DMS53 treated with DMSO at 0.1 percent for 48 hours (cell line): ENCODE measurements at regions not wholly inside any gene's neighbourhood (a gene's known extent, or its start where the extent isn't known, plus 50 kb on each side); places are given as distances from the start of the nearest gene placed in this dataset.
A peak's percentile ranks its signal among the peaks of the same experiment; 100 is the strongest.

Experiments
- DNase-seq: peaks from one replicate; lab custom pipeline; 2025; ENCODE audit not compliant: unreplicated experiment; lab: John Stamatoyannopoulos, UW

DNA sequence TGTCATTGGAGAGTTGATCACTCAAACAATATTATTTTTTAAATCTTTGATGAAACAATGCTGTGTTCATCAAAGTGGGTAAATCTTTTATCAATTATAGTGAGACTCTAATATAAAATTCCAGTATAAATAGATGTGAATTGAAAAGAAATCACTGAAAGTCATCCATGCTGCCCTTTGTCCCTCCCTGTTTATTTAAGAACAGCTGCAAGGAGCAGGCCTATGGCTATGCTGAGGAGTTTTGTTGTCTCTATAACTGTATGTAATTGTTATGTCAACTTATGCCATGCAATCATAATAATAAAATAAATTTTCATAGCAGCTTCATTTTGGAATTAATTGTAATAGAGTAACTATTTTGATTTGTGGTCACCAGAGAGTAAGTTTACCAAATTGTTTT lies 1272.4 kb upstream of the ADGRL4 start:
- DNase-seq, result peak; percentile 20

DNA sequence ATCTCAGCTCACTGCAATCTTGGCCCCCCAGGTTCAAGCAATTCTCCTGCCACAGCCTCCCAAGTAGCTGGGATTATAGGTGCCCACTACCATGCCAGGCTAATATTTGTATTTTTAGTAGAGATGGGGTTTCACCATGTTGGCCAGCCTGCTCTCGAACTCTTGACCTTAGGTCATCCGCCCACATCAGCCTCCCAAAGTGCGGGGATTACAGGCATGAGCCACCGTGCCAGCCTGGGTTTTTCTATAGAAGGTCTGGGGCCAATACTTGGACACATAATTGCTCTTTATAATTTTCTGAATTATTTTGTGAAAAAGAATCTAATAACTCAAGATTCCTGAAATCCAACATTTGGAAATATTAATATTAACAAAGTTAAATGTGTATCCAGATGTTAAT lies 1267.7 kb upstream of the ADGRL4 start:
- DNase-seq, result no peak

DNA sequence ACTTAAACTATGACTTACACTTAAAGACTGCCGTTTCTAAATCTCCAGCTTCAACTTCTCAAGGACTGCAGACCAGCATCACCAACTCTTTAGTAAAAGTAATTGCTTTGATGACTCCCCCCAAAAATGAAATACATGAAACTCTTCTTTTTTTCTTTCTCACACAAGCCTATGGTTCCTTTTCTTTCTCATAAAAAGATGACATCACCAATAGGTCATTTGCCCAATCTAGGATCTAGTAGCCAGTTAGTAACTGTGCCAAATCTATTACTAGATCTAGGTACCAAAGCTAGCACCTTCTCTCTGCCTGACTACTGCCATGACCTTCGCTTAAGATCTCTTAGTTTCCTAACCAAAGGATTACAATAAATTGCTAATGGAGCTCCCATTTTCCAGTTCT lies 1266.0 kb upstream of the ADGRL4 start:
- DNase-seq, result no peak

DNA sequence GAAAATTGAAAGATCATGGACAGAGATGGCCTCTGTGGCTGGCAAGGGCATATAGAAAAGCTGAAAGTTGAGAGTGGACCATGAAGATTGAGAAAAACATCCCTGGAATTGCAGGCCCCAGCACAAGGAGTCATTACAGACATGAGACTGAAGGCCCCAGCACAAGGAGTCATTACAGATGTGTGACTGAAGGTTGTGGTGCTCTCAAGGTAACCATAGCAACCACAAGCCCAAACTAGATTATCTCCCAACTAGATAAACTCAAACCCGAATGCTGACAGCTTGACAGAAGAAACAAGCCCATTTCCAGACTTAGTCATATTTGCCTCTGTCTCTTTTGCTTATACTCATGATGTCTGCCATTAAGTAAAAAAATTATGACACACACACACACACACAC lies 1252.1 kb upstream of the ADGRL4 start:
- DNase-seq, result no peak

DNA sequence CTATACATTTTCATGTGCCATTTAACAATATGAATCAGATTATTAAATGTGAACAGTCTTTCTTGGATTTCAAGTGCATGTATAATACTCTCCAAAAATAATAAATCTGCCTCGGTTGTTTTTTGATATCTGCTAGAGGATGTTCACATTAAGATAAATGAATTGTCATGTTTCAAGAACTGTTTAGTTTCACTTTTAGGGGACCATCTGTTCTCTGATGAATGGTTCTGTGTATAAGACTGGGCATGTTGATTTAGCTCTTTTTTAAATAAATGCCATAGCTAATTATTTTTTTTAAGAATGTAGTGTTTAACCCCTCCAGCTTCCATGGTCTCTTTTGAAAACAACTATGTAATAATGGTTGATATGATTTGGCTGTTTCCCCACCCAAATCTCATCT lies 1245.1 kb upstream of the ADGRL4 start:
- no peak for DNase-seq

DNA sequence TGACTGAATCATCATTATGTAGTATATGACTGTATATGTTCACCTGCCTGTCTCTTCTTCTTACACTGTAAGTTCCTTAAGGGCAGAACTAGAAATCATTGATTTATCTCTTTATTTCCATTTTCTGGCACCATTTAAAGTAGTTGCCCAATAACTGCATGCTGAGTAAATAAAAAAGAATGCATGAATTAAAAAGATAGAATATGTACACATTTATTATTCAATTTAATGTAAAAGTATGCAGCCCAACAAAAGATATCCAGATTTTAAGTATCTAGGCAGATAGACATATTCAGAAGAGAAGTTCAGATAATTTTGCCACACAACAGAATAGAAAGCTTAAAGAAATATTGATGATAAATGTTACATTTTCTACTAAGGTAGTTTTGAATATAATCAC lies 1244.6 kb upstream of the ADGRL4 start:
- DNase-seq, result no peak

DNA sequence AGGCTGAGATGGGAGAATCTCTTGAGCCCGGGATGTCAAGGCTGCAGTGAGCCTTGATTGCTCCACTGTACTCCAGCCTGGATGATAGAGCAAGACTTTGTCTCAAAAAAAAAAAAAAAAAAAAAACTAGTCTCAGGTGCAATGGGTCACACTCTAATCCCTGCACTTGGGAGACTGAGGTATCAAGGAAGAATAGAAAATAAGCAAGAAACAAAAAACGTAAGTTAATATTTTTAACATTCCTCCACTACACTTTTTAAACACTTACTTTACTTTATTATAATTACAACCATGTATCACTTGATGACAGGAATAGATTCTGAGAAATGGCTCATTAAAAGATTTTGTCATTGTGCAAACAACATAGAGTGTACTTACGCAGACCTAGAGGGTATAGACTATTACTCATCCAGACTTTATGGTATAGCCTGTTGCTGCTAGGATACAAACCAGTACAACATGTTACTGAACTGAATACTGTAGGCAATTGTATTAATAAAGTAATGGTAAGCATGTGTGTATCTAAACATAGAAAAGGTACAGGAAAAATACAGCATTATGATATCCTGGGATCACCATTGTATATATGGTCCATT lies 1244.1 kb upstream of the ADGRL4 start:
- DNase-seq, result peak; percentile 76

DNA sequence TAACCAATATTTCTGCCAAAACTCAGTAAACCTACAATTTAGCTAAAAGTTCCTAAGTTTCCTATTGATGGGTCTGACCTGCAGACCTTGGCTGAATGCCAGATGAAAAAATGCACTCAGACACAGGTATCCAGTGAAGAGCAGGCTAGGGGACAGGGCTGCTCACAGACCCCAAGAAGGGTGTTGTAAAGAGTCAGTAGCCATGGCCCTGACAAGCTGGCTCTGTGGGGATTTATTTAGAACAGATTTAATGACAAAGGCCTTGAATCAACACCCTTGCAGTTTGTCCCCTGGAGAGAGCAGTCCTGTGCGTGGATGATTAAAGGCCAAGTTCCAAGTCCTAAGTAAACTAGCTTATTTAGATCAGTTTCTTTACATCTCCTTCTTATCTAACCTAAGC lies 1243.2 kb upstream of the ADGRL4 start:
- DNase-seq, result no peak

DNA sequence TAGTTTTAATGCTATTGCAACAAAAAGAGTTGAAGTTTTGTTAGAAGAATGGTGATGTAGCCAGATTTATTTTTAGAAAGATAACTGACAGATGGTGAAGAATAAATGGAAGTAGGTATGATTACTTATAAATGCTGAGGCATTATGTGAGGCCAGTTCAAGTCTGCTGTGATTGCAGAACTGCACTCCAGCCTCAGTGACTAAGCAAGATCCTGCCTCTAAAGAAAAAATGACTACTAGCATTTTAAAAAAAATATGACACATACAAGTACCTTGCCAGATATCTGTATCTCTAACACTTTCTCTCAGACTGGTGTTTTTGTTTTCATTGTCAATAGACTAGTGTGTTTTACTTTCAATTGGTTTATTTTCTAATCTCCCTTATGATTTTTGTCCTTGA lies 1242.4 kb upstream of the ADGRL4 start:
- DNase-seq, result no peak

DNA sequence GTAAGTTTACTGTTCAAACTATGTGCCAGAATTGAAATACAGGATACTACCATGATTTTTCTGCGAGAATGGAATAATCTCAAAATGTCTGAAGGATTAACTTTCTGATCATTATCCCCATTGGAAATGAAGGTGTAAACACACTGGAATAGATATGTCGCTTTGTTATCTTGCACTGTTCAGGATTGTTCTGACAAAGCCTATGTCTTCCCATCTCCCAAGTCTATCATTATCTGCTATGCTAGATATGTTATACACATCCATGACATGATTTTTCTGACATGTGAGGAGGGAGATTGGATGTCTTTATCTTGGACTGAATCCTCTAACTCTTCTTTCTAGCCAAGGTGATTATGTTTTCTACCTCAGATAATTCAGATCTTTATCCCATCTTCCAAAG lies 1239.3 kb upstream of the ADGRL4 start:
- DNase-seq, result no peak

DNA sequence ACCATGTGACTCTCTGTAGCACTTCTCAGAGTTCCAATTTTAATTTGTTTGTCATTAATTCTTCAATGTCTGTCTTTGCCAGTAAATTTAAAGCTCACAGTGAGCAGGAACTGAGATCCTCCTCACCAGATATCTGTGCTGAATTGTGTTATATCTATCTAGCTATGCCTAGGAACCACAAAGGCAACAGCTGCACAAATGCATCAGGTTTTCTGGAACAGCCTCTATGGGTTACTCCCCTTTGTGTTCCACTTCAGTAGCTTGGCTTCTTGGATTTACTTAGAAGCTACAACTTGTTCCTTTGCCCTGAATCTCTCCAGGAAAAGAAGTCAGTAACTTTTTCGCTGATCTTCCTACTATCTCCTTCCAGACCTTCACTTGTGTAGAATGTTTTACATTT lies 1237.8 kb upstream of the ADGRL4 start:
- no peak for DNase-seq

DNA sequence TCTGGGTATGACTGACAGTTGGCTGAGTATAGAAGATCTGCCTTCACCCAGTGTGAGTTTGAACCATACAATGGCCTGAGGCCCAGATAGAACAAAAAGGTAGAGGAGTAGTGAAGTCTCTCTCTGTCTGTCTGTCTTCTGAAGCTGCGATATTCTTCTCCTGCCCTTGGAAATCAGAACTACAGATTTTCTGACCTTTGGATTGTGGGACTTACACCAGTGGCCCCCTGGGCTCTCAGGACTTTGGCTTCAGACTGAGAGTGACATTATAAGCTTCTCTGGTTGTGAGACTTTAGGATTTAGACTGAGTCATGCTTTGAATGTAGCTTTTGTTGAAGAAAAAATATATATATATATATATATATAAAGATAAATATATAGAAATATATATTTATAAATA lies 1235.0 kb upstream of the ADGRL4 start:
- DNase-seq, result no peak

DNA sequence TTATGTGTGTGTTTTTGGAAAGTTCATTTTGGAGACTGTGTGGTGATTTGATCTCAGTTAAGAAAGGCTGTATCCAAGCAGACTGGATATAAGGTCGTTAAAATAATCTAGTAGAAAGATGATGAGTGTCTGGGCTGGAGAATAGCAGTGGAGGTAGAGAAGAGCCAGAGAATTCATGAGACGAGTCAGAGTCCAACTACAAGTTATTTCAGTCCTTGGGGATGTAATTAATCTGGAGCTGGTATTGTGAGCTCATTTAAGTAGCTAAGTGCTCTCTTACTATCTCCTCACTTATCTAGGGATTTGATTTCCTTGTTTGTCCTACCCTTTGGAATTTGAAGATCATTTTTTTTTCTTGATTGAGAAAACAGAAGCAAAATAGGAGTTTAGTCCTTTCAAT lies 1219.0 kb upstream of the ADGRL4 start:
- DNase-seq, result no peak

DNA sequence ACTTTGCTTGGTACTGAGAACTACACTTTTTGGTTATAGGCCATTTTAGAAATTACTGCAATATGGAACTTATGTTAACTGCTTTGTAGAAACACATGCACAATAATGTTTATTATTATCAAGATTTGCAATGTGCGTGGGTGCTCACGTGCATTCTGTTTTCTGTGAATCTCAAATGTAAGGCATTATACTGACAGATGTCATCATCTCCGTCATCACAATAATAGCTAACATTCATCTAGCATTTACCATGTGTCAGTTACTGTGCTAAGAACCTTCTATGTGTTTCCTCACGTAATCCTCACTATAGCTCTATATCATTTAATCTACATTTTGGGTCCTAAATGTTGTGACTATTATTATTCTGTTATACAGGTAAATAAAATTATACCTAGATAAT lies 1214.8 kb upstream of the ADGRL4 start:
- no peak for DNase-seq

DNA sequence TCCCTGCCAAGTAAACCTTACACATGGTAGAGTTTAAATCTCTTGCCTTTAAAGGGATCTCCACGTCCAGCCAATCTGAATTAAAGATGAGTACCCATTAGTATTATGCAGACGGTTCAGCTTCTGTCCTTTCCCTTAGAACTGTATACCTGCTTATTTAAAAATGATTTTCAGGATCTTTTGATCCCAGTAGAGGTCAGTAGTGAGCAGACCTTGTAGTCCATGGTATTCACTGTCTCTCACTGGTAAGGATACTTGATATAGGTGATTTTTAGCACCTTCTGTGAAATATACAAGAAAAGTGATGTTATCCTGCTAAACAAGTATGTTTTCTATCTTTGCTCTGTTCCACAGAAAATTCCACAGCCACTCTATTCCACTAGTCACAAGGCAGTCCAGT lies 1211.6 kb upstream of the ADGRL4 start:
- peak; percentile 78 for DNase-seq

DNA sequence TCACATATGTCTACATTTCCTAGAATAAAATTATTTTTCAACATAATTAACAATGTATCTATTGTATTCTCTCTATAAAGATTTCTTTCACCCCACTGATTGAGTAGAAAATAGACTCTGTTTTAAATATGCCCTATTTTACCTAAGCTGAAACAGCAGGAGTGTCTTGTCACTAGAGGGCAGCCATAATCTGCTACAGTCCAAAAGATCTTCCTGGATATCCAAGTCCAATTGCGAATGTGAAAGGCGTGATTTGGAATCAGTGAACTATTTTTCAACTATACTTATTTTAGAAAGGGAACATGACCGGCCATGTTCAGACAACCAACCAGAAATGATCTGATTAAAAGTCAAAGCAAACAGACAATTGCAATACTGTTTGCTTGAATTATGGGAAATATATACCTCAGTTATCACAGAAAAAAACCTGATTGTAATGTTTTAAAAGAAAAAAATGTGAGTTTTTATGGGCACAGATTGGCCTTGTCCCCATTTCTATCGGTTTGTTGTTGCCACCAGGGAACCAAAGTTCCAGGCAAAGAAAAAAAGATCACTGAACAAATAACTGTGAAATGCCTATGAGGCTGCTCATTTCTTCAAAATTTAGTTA lies 1211.0 kb upstream of the ADGRL4 start:
- DNase-seq, result peak; percentile 80

DNA sequence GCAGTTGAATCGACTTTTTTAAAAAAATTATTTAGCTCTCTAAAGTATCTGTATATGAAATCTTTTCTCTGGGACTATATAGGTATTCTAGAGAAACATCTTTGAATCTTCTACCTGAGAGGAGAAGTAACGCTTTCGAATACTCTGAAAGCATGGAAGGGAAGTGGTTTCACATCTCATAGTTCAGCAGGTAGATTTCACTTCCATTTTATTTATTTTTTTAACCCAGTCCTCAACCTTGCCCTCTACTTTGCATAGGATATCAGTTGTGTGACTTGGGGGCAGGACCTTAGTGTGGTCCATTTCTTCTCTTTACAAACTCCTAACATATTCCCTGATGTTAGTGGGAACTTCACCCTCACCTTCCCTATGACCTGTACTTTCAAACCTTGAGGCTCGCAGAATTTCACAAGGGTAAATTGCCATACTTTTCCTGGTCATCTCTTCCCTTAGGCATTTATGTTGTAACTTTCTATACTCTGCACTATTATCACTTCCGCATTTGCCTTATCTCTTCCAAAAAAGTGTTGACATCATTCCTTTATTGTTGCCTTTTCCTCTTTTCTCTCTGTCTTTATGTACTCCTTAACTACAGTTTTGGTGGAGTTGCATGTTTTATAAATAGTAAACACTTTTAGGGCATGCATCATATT lies 1208.5 kb upstream of the ADGRL4 start:
- DNase-seq, result no peak

DNA sequence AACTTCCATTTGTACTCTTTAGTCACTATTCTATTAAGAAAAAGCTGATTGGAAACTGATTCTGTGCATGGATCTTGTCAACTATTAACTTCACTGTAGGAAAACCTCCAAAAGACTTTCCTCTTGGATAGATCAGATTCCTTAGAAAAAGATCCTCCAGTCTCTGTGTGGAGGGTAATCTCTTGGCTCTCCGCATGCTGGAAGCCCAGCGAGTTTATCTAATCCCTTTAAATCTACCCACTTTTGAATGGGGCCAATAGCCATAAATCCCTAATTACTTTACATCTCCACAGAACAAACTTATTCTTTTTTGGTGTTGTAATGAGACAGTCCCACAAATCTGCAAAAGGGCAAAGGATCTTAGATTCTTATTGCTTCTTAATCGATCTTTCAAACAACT lies 1206.4 kb upstream of the ADGRL4 start:
- no peak for DNase-seq

DNA sequence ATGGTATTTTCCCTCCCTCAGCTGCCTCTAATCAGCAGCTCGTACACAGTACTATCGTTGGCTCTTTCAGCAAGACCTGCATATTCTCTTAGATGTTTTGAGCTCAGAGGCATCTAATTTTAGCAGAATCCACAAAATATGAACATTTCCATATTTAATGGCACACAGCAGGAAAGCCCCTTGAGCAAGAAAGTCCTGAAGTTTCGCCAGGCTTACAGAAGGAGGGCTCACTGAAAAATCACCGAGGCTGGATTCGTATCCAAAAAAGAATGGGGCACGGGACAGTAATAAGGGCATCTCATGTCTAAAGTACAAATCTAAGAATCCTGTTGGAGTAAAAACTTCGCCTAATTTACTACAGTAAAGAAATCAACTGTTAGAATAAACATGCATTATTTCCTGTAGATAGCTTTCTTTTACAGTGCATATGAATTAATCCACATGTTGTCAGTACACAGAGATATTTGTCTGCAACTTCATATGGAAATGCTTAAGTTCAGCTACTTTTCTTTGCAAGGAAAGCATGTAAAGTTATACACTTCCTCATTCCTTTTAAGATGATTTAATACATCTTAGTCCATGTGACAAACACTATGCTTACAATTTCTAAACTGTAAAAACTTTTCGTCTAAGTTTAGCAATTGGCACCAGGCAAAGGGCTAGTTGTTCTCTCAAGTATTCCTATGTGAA lies 1205.3 kb upstream of the ADGRL4 start:
- no peak for DNase-seq

DNA sequence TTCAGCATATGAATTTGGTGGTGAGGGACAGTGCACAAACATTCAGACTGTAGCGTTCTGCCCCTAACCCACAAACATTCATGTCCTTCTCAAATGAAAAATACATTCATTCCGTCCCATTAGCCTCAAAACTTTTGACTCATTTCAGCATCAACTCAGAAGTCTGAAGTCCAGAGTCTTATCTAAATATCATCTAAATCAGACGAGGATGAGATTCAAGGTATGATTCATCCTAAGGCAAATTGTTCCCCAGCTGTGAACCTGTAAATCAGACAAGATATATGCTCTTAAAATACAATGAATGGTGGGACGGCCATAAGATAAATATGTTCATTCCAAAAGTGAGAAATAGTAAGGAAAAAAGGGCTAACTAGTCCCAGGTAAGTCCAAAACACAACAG lies 1195.6 kb upstream of the ADGRL4 start:
- DNase-seq, result no peak

DNA sequence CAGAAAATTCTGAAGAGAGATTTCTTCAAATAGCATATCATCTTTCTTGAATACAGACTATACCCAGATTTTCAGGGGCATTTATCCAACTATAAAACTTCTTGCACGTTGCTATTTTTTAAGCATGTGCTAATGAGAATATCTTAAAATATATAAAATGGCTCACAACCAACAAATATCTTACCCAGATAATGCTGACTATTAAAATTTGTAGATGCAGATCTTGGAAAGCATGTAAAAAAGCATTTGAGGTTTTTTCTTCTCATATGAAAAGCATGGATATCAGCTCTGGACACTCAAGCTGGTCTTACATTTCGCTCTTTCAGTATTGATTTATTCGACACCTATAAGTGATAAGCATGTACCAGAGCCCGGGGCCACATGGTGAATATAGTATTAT lies 1187.7 kb upstream of the ADGRL4 start:
- no peak for DNase-seq

DNA sequence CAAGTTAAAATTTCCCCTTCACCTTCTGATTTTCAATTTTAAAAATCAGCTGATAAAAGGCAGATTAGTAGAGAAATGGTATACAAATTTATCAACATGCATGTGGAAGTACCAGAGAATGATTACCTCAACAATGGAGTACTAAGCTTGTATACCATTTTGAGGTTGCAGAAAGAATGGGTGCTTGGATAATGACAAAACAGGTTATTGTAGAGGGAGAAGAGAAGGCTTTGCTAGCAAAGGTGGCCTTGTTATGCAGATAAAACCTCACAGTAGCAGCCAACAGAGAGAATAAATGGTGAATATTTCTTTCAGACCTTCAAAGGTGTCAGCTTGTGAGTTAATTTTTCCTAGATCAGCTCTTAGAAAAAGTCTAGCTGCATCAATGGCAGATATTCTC lies 1174.9 kb upstream of the ADGRL4 start:
- DNase-seq, result no peak
